NCI-H2196 treated with DMSO at 0.1 percent for 48 hours (cell line): ENCODE measurements at regions not wholly inside any gene's neighbourhood (a gene's known extent, or its start where the extent isn't known, plus 50 kb on each side); places are given as distances from the start of the nearest gene placed in this dataset.

Experiments used
- DNase-seq: peaks from one replicate; lab custom pipeline; 2025; ENCODE audit not compliant: unreplicated experiment; lab: John Stamatoyannopoulos, UW

DNA sequence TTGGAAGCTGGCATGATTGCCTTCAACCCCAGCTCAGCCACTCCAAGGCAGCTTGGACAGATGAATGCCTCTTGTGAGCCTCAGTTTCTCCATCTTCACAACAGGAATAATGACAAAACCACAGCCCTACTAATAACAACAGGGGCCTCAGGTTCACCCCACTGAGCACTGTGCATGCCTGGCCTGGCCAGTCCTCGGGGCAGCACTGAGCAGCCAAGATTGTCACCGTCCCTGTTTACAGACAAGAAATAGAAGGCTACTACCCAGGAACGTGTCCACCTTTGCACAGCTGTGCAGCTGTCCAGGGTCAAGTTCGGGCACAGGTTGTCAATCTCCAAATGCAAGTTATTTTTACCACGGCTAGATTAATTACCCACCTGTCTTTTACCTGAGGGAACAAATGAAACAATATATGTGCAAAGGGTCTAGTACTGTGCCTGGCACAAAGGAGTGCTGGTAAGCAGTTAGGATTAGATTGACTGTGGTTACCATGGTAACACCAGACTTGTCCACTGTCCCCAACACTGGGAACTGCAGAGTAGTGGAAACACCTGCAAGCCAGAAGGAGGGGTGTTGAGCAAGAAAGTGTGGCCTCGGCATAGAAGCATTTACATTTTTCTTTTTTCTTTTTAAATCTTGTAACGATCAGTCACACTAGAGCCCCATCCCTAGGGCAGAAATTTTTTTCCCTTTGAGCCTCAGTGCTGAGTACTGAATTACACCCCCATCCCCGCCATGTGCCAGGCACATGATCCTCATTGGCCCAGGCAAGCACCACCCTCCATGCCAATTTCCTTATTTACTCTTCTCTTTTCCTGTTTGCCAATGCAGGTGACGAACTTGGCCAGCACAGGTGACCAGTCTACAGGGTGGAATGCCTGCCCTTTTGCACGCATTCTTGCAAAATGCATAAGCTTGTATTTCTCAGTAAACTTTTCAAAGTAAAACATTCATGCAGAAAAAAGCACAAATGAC, 66.3 kb upstream of the SLC6A6 start:
- peak; percentile 22 for DNase-seq

DNA sequence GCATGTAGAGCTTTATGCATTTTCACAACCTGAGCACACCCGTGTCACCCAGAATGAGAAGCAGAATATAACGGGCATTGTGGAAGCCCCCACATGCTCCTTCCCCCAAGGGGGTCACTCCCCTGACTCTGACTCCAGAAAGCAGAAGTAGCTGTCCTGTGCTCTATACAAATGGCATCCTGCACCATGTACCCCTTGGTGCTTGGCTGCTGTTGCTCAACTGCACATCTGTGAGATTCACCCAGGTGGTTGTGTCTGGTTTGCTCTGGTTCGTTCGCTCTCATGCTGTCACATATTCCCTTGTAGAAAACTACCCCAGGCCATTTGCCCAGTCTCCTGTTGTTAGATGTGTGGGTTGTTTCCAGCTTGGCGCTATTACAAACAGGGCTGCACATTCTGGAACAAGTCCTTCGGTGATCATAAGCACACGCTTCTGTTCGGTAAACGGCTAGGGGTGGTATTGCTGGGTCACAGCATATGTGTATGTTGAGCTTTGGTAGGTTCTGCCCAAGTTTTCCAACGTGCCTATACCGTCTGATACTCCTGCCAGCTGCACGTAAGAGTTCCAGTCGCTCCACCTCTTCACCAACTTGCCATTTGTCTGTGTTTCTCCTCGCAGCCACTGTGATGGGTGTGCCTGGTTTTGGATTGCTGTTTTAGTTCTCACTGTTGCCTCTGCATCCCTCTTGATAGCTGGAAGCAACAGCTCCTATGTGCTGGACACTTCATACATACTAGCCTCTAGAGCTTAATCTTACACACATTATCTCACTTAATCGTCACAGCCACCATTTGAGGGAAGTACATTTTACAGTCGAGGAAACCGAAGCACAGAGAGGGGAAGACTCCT, 65.4 kb upstream of the SLC6A6 start:
- no peak for DNase-seq

DNA sequence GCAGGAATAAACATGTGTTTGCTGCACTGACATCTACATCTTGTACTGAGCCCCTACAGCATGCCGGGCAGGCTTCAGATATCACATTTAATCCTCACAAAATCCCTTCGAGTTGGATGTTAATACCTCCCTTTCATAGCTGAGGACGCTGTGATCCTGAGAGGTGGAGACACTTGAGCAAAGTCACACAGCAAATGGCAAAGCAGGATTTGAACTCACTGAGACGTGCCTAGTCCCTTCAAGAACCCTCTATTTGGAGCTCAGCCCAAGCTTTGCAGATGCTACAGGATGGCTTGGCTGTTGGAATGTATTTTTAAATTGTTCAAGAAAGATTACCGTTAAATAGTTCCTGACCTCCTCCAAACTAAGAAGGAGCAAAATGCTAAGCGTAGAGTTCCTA, 64.6 kb upstream of the SLC6A6 start:
- no peak for DNase-seq

DNA sequence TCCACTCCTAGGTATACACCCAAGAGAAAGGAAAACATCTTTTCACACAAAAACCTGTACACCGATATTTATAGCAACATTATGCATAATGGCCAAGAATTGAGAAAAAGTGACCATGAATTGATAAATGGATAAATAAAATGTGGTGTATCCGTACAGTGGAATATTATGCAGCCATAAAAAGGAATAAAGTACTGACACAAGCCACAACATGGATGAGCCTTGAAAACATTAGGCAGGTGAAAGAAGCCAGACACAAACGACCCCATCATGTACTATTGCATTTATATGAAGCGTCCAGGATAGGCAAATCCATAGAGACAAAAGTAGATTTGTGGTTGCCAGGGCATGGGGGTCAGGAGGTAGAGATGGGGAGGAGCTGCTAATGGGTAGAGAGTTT, 64.2 kb upstream of the SLC6A6 start:
- no peak for DNase-seq

DNA sequence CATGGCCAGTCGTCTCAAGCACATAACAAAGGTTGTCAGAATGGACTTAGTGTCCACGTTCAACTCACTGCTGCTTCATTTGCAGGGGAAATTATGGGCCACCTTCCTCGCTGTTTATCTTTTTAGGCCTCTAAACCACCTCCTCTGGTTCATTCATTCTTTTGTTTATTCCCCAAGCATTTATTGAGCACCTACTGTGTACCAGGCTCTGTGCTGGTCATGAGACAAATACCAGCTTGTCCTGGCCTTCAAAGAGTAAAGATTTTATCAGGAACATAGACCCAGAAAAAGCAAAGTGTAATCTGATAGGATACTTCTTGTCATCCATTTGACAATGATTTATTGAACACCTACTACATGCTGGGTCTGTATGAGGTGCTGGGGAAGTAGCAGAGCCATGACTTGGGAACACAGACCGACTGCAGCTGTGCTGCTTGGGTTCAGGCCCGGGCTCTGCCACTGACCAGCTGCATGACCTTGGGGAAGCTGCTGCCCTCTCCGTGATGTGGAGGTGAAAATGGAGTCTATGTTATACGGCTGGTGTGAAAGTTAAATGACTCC, 63.4 kb upstream of the SLC6A6 start:
- no peak for DNase-seq

DNA sequence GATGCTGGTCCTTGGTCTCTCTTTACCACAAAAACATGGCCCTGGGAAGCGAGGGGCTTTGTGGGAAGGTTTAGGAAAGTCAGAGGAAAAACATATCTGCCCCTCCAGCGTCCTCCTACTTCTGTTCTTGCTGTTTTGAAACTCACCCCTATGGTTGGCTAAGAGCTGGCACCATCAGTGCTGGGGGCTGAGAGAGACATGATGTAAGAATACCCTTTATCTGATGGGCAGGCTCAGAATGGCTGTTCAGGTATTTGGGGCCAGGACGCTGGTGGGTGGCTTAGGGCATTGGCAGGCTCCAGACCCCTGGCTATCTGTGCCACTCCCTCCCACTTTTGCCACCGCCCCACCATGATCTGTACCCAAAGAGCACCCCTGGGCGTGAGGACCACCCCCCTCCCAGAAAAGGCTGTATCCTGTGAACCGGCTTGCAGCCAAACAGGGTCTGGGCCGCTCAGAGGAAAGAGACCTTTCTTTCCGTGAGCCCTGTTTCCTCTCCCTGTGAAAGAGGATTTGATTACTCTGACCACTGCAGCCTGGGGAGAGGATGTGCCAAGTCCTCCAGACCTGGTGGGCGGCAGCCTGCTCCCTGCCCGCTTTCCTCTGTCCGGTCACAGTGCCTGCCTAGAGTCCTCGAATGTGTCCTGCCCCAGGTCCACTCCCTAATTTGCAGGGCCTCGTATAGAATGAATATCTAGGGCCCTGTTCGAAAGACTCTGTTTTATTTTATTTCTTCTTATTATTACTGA, 61.3 kb upstream of the SLC6A6 start:
- DNase-seq: no peak

DNA sequence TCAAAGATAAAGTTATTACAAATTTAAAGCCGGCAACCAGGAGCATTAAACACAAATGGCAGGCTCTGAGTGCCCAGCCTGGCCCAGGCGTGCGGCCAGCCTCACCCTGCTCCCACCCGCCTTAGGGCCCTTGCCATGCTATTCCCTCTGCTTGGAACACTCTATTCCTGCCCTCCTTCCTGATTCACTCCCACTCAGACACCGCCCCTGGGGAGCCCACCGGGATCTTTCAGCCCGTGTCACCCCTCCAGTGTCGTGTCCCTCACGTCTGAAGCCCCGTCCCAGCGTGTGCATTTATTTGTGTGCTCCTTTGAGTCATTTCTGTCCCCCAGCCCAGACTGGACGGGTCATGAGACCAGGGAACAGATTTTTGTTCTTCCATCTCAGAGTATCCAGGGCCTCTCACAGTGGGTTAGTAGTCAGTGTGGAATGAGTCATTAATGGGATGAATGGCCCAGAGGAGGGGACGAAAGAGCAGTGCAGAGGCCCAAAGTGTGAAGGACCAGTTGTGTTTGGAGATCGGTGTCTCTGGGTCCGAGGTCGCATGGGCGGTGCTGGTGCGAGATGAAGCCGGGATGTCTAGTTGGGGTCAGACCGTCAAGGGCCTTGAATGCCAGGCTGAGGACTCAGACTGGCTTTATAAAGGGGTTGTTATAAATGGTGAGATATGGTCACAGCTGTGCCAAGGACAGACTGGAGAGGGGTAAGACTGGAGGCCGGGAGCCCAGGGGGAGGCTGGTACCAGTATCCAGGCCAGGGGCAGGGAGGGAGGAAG, 58.9 kb upstream of the SLC6A6 start:
- DNase-seq: no peak

DNA sequence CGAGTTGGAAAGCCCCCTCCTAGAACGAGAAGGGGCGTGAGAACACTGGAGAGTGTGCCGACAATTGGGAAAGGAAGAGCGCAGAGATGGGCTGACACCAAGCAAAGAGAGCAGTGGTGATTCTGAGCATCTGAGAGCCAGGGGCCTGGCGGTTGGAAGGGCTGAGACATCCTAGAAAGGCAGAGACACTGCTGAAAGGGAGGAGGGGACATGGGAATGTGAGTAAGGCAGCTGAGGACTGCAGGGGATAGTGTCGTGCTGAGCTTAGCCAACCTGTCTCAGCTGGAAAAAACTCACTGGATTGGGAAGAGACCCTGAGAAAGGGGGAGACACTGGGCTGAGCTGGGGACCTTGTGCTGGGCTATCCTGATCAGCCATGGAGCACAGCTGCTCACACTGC, 58.1 kb upstream of the SLC6A6 start:
- no peak for DNase-seq

DNA sequence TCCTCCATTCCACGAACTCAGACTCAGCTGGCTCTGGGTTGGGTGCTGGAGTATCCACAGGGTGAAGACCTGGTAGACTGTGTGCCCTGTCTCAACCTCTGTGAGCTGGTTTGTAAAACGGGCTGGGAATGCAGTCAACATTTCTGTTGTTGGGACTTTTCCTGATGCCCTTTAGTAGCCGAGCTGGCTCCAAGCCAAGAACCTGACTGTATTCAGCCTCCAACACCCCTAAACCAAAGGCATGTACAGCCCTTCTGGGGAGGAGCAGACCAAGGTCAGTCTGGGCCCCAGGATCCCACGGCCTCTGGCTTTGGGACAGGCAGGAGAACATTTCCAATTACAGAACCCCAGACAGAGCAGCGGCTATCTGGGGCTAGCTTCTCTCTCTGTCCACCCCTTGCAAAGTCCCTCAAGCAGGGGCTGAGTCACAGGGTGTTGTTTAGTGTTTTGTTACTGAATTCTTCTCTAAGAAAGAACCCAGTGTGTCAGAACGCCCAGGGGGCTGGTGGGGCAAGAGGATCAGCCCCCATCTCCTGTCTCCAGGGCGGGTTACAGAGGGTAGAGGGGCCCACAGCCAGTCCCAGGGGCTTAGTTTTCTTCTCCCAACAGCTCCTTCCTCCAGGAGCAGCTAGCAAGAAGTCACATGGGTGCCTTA, 56.8 kb upstream of the SLC6A6 start:
- DNase-seq: no peak

DNA sequence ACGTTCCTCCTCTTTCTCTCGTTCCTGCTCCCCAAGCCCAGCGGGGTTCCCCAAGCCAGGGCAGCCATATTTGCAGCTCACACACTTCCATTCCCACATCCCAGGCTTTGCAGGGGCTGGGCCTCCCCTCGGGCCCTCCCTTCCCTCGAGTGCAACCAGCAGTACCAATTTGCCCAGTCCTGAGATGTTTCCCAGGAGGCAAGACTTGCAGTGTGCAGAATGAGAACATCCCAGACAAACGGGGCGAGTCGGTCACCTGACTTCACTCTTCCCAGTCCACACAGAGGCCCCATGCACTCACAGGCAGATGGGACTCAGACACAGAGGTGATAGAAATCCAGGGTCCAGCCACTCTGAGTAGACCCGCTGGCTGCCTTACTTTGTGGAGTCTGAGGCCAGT, 56.2 kb upstream of the SLC6A6 start:
- DNase-seq: no peak

DNA sequence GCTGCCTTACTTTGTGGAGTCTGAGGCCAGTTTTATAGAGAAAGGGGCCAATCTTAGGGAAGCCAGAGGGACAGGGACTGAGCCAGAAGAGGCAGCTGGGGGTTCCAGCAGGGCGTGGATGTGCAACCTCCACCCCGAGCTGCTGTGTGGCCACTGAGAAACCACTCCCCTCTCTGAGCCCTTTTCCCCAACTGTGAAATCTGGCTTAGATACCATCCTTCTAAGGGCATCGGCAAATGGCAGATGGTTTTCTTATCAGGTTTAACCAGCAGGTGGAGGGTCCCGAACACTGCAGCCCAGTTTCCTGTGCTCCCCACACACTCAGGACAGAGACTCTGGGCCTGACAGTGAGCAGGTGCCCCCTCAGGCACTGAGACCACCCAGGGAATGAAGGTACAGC, 55.8 kb upstream of the SLC6A6 start:
- no peak for DNase-seq

DNA sequence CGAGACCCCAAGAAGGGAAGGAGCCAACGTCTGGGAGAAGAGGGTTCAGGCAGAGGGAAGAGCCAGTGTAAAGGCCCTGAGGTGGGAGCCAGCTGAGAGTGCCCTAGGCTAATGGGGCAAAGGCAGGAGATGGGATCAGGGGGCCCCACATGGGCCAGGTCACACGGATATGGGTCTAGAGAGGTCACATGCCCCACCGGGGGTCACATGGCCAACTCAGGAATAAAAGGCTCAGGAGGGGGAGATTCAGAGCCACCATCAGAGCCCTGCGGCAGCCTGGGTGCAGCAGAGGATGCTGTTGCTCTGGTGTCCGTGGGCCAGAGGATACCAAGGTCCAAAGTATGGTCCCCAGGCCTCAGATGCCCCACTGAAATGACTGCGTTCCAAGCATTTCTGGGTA, 55.3 kb upstream of the SLC6A6 start:
- DNase-seq: no peak

DNA sequence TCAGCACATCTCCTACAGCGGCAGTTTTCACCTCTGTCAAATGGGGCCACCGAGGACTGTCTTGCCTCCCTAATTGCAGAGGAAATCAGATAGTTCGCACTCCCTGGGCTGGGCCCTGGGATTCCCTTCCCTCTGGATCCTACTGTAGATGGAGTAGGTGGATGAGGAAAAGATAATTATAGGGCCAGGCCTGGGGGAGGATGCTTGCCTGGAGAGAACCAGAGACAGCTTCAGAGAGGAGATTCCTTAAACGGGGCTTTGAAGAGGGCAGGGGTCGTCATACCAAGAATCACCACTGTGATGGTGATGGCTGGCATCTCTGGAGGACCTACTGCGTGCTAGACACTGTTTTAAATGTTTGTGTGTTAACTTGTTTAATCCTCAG, 50.8 kb upstream of the SLC6A6 start:
- DNase-seq: no peak

DNA sequence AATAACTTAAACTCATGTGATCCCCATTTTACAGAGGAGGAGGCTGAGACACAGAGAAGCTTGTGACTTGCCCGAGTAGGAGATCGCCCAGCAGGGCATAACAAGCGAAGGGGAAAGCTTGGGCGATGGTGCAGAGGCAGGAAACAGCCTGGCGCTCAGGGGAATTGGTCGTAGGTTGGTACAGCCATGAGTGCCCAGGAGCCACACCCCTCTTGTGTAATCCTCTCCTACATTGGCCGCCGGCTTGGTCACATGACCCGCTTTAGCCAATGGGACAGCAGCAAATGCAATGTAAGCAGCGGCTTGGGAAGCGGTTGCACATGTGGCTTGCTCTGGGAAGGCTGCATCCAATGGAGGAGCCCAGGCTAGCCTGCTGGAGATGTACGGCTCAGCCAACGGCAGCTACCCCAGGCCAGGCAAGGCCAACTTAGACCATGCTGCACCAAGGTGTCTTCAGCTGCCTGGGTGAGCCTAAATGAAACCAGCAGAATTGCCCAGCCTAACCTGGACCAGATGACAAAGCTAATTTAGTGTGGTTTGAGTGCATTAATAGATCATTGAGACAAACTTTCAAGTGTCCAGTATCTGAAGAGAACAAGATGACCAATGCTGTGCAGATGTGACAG, 50.3 kb upstream of the SLC6A6 start:
- no peak for DNase-seq
